Parathyroid adenoma (tissue), 2 donors: ENCODE measurements at regions not wholly inside any gene's neighbourhood (a gene's known extent, or its start where the extent isn't known, plus 50 kb on each side); places are given as distances from the start of the nearest gene placed in this dataset.
A peak's percentile ranks its signal among the peaks of the same experiment; 100 is the strongest.

Experiments used
- H2AFZ ChIP-seq: fragments of 300-600 bp; sonication (generic); one replicate; pipeline ENCODE4 v1.7.0; 2017; ENCODE audit warnings: antibody characterized with exemption, mild to moderate bottlenecking
- H3K27ac ChIP-seq: fragments of 300-600 bp; sonication (generic); one replicate; pipeline ENCODE4 v1.7.0; 2017
- H3K27me3 ChIP-seq: fragments of 300-600 bp; sonication (generic); one replicate; pipeline ENCODE4 v1.7.0; 2017; ENCODE audit warnings: low read length; ENCODE audit not compliant: control insufficient read depth, insufficient read depth
- H3K36me3 ChIP-seq: fragments of 300-600 bp; sonication (generic); one replicate; pipeline ENCODE4 v1.7.0; 2017; ENCODE audit warnings: low read length; ENCODE audit not compliant: control insufficient read depth, insufficient read depth
- H3K4me1 ChIP-seq: fragments of 300-600 bp; sonication (generic); one replicate; pipeline ENCODE4 v1.7.0; 2017; ENCODE audit warnings: control low read depth
- H3K4me2 ChIP-seq: fragments of 300-600 bp; sonication (generic); one replicate; pipeline ENCODE4 v1.7.0; 2017; ENCODE audit warnings: low read length
- H3K4me3 ChIP-seq: fragments of 300-600 bp; sonication (generic); one replicate; pipeline ENCODE4 v1.7.0; 2017; ENCODE audit warnings: low read depth, low read length
- H3K79me2 ChIP-seq: fragments of 300-600 bp; sonication (generic); one replicate; pipeline ENCODE4 v1.7.0; 2017; ENCODE audit warnings: control low read depth
- H3K9ac ChIP-seq: fragments of 300-600 bp; sonication (generic); one replicate; pipeline ENCODE4 v1.7.0; 2017; ENCODE audit warnings: mild to moderate bottlenecking
- H3K9me3 ChIP-seq: fragments of 300-600 bp; sonication (generic); one replicate; pipeline ENCODE4 v1.7.0; 2017; ENCODE audit warnings: low read length; ENCODE audit not compliant: control insufficient read depth
- CTCF ChIP-seq: fragments of 300-600 bp; sonication (generic); IDR thresholded peaks from one replicate; pipeline ENCODE4 v1.7.0; 2017; ENCODE audit warnings: antibody characterized with exemption, mild to moderate bottlenecking
- donor health status: primary hyperparathyroidism.

- Histone ChIP-seq H3K9me3 (no peaks in the 10 kb centered on the region), H3K4me3 (no peak overlapping the region), H3K4me1 (no peaks in the 10 kb centered on the region), H2AFZ (no peak overlapping the region), H3K9ac (no peak overlapping the region), H3K27ac (no peak overlapping the region), H3K4me2 (no peak overlapping the region), H3K27me3 (no peaks in the 10 kb centered on the region), H3K36me3 (no peaks in the 10 kb centered on the region), H3K79me2 (no peaks in the 10 kb centered on the region)
- no peak for TF ChIP-seq CTCF
Measured at GRCh38 chr2:61679096-61679495, 140.9 kb upstream of the XPO1 start.

- H3K4me1 ChIP-seq: no peaks in the 10 kb centered on the region
- H3K79me2 ChIP-seq: no peaks in the 10 kb centered on the region
- H3K27ac ChIP-seq: no peak overlapping the region
- H3K4me3 ChIP-seq: no peak overlapping the region
- H3K9me3 ChIP-seq: no peaks in the 10 kb centered on the region
- H3K36me3 ChIP-seq: no peaks in the 10 kb centered on the region
- H3K4me2 ChIP-seq: no peak overlapping the region
- TF ChIP-seq CTCF: no peak
- H3K9ac ChIP-seq: no peak overlapping the region
- no peak overlapping the region for H2AFZ ChIP-seq
- no peaks in the 10 kb centered on the region for H3K27me3 ChIP-seq
Measured at GRCh38 chr2:61677942-61678341, 139.8 kb upstream of the XPO1 start.

GRCh38 chr2:61677306-61677705 is 139.2 kb upstream of the XPO1 start:
- Histone ChIP-seq H3K4me1 (no peaks in the 10 kb centered on the region), H3K4me3 (no peak overlapping the region), H3K9me3 (no peaks in the 10 kb centered on the region), H2AFZ (no peak overlapping the region), H3K4me2 (no peak overlapping the region), H3K79me2 (no peaks in the 10 kb centered on the region), H3K27ac (no peak overlapping the region), H3K36me3 (no peaks in the 10 kb centered on the region), H3K9ac (no peak overlapping the region), H3K27me3 (no peaks in the 10 kb centered on the region)
- TF ChIP-seq CTCF: no peak

- H2AFZ ChIP-seq: no peak overlapping the region
- H3K4me3 ChIP-seq: no peak overlapping the region
- no peaks in the 10 kb centered on the region for H3K79me2 ChIP-seq
- no peak overlapping the region for H3K27ac ChIP-seq
- TF ChIP-seq CTCF: no peak
- no peak overlapping the region for H3K9ac ChIP-seq
- H3K36me3 ChIP-seq: no peaks in the 10 kb centered on the region
- H3K4me1 ChIP-seq: peaks cover 18% of the 10 kb centered on the region
- no peaks in the 10 kb centered on the region for H3K9me3 ChIP-seq
- H3K4me2 ChIP-seq: no peak overlapping the region
- no peaks in the 10 kb centered on the region for H3K27me3 ChIP-seq
Measured at GRCh38 chr2:61675204-61675603, 137.0 kb upstream of the XPO1 start.

- no peak overlapping the region for H3K9ac ChIP-seq
- peaks cover 18% of the 10 kb centered on the region for H3K4me1 ChIP-seq
- H3K79me2 ChIP-seq: no peaks in the 10 kb centered on the region
- TF ChIP-seq CTCF: no peak
- H3K27ac ChIP-seq: peak overlapping the region; percentile 84
- no peaks in the 10 kb centered on the region for H3K9me3 ChIP-seq
- H3K4me2 ChIP-seq: peak overlapping the region; percentile 44
- H3K4me3 ChIP-seq: peak overlapping the region; percentile 37
- H3K36me3 ChIP-seq: no peaks in the 10 kb centered on the region
- no peaks in the 10 kb centered on the region for H3K27me3 ChIP-seq
- peak overlapping the region; percentile 87 for H2AFZ ChIP-seq
Measured at GRCh38 chr2:61671561-61672315, 133.6 kb upstream of the XPO1 start.
